ENCODE measurements at regions not wholly inside any gene's neighbourhood (a gene's known extent, or its start where the extent isn't known, plus 50 kb on each side); places are given as distances from the start of the nearest gene placed in this dataset.
A peak's percentile ranks its signal among the peaks of the same experiment; 100 is the strongest.

DNA sequence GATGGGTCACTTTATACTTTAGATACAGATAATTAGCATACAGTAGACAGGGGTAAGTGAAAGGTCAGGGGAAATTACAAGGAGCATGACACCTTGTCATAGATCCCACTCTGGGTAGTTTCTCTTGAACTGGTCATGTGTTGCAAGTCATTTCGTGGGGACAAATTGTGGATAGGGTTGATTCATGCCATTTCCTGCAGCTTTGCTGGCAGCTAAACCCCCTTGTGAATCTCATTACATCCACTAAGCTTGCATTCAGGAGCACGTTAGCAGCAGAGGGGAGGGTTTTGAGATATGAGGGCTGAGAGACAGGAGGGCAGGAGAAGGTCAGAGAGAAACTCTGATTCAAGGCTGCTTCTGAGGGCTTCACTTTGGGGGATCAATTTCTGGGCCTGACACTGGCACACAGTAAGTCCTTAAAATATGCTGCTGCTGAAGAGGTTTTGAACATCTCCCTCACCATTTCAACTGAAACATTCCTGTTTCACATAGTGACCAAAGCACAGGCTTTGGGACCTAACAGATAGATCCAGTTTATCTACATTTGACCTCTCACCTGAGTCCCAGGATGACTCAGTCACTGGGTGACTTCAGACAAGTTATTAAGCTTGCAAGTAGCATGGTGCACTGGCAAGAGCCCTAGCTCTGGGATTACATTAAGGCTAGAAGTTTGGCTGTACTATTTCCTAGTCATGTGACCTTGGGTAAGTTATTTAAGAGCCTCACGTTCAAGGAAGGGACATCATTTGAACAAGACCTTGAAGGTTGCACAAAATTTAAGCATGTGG lies 206.0 kb upstream of the USP24 start:
- H3K9me3 ChIP-seq (ENCODE audit: low read length): no peaks in the 10 kb centered on the region
- POLR2A ChIA-PET: interaction anchor here (0.6 to 1.1 kb wide), 4 partner anchors 8 to 328 kb away, joined by 3 read pairs; no protein-coding TSS in a partner anchor
- ATAC-seq (peak; percentile 69; the same call in 2 of the 3 replicates), FAIRE-seq (no peak), DNase-seq (ENCODE audit: low spot score) (peak; percentile 66)
- H3K79me2 ChIP-seq (ENCODE audit: insufficient read depth, low read length): no peaks in the 10 kb centered on the region
- intact Hi-C loops (cut with micrococcal nuclease; ENCODE audit: unreplicated experiment) (no loop called here), in situ Hi-C loops (cut with HindIII; ENCODE audit: extremely low pct_ligation_motif_present, low pct_unique_long_range_greater_than_20kb) (no loop called here)
- no peaks in the 10 kb centered on the region for H3K36me3 ChIP-seq (replicated peaks in 1 of 2; ENCODE audit: control insufficient read depth in 1 of 2, insufficient read depth in 2 of 2, low read length in 2 of 2)
- no peak overlapping the region for H3K4me3 ChIP-seq (replicated peaks in 1 of 3; ENCODE audit: insufficient read depth in 1 of 3, low read depth in 2 of 3, low read length in 3 of 3)
- no peak overlapping the region for H2AFZ ChIP-seq (ENCODE audit: low read length)
- TF ChIP-seq ZNF776 (CRISPR knock-in tag; IDR thresholded peaks at IDR 0.05) (no peak), ZNF546 (CRISPR knock-in tag; conservative IDR thresholded peaks at IDR 0.05) (no peak), PPARG (CRISPR knock-in tag; conservative IDR thresholded peaks at IDR 0.05) (peak; percentile 77; the same call in 1 of the 2 replicates), RARA (CRISPR knock-in tag; IDR thresholded peaks at IDR 0.05) (peak; percentile 39), HCFC1 (IDR thresholded peaks at IDR 0.05; ENCODE audit: low read depth, low read length) (no peak), NR2F1 (CRISPR knock-in tag; IDR thresholded peaks at IDR 0.05) (peak in 1 of 2 experiments; percentile 47; a peak in 2 of 4 replicates), NR2F6 (IDR thresholded peaks at IDR 0.05) (peak; percentile 62), NR2F6 (CRISPR knock-in tag; IDR thresholded peaks at IDR 0.05) (peak; percentile 46; the same call in 1 of the 2 replicates), ZNF232 (CRISPR knock-in tag; IDR thresholded peaks at IDR 0.05; ENCODE audit: borderline replicate concordance) (peak; percentile 96), ZNF530 (CRISPR knock-in tag; IDR thresholded peaks at IDR 0.05; ENCODE audit: low read depth) (no peak), CREB1 (IDR thresholded peaks at IDR 0.05) (no peak), CREB1 (CRISPR knock-in tag; IDR thresholded peaks at IDR 0.05) (peak; percentile 21; the same call in 1 of the 2 replicates), FOSL2 (CRISPR knock-in tag; IDR thresholded peaks at IDR 0.05) (peak; percentile 89), ZNF644 (CRISPR knock-in tag; IDR thresholded peaks at IDR 0.05; ENCODE audit: low read depth) (0 out of 2 replicates have a peak, but pooled peaks have one; percentile 17), HMG20A (CRISPR knock-in tag; IDR thresholded peaks at IDR 0.05; ENCODE audit: borderline replicate concordance) (0 out of 2 replicates have a peak, but pooled peaks have one; percentile 14), FOSL1 (CRISPR knock-in tag; IDR thresholded peaks at IDR 0.05; ENCODE audit: borderline replicate concordance) (peak; percentile 71; the same call in 1 of the 2 replicates)
- TF ChIP-seq, protein P1, sequence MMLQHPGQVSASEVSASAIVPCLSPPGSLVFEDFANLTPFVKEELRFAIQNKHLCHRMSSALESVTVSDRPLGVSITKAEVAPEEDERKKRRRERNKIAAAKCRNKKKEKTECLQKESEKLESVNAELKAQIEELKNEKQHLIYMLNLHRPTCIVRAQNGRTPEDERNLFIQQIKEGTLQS (CRISPR knock-in tag; IDR thresholded peaks at IDR 0.05): peak; percentile 72
- H3K9ac ChIP-seq (ENCODE audit: insufficient read depth, low read depth, low read length): no peak overlapping the region
- 70% methylated on average over 3 of the region's 3 CpGs for WGBS (ENCODE audit: low lambda C conversion rate)
- no peak overlapping the region for H3K4me2 ChIP-seq (ENCODE audit: low read depth, low read length)
- H3K27ac ChIP-seq (ENCODE audit: extremely low read length, insufficient read depth, low read length): no peak overlapping the region
- BruUV-seq (replicated peaks): no TSS peak
- H3K27me3 ChIP-seq (ENCODE audit: control insufficient read depth in 1 of 2, insufficient read depth in 2 of 2, low read length in 2 of 2): no peaks in the 10 kb centered on the region
- CTCF ChIA-PET (ENCODE audit: low intra/inter-chr PET ratio, low total read pairs): no interaction called here
- H3K4me1 ChIP-seq (ENCODE audit: insufficient read depth, low read length): peaks cover 66% of the 10 kb centered on the region
- H4K20me1 ChIP-seq (ENCODE audit: insufficient read depth, low read length): no peaks in the 10 kb centered on the region
